ENCODE measurements at regions not wholly inside any gene's neighbourhood (a gene's known extent, or its start where the extent isn't known, plus 50 kb on each side); places are given as distances from the start of the nearest gene placed in this dataset.

DNA sequence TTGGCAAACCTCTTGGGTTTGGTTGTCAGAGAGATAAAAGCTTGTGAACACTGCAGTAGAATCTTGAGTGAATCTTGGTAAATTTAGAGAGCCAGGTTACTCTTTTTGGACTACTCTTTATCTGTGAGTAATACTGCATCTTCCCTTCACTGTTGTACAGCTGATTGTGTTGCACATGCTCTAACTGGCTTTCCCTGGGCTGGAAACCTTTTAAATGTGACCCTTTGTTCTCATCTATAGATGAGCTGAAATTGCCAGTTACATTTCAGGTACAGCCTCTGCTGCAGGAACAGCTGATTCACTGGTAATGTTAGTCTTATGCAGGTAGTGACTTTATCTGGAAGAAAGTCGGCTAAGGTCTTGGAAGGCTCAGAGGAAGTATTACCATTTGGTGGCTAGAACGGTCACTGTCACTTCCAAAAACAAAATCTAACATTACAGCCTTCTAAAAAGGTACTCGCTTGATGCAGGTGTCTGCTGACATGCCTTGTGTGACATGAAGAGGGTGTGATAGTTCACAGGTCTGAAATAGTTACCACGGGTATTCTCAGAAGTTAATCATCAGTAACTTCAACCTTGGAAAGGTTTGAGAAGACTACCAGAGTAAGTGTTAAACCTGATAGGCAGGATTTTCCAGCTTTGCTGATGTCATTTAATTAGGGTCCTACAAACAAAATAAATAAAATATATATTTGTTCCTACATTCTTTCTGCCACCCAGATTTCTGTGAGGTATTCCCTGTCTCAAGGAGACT lies 851.1 kb downstream of the SLC4A3 start:
- TF ChIP-seq, protein P1, sequence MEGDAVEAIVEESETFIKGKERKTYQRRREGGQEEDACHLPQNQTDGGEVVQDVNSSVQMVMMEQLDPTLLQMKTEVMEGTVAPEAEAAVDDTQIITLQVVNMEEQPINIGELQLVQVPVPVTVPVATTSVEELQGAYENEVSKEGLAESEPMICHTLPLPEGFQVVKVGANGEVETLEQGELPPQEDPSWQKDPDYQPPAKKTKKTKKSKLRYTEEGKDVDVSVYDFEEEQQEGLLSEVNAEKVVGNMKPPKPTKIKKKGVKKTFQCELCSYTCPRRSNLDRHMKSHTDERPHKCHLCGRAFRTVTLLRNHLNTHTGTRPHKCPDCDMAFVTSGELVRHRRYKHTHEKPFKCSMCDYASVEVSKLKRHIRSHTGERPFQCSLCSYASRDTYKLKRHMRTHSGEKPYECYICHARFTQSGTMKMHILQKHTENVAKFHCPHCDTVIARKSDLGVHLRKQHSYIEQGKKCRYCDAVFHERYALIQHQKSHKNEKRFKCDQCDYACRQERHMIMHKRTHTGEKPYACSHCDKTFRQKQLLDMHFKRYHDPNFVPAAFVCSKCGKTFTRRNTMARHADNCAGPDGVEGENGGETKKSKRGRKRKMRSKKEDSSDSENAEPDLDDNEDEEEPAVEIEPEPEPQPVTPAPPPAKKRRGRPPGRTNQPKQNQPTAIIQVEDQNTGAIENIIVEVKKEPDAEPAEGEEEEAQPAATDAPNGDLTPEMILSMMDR (IDR thresholded peaks at IDR 0.05) = no peak
- no peak for TF ChIP-seq ZFX (IDR thresholded peaks at IDR 0.05; ENCODE audit: borderline replicate concordance)

Measured in 22Rv1 (cell line).